NCI-H446 (cell line): ENCODE measurements at regions not wholly inside any gene's neighbourhood (a gene's known extent, or its start where the extent isn't known, plus 50 kb on each side); places are given as distances from the start of the nearest gene placed in this dataset.

Experiments used
- DNase-seq, 2 experiments: peaks; one replicate each; lab custom pipeline; 2025; lab: John Stamatoyannopoulos, UW

DNA sequence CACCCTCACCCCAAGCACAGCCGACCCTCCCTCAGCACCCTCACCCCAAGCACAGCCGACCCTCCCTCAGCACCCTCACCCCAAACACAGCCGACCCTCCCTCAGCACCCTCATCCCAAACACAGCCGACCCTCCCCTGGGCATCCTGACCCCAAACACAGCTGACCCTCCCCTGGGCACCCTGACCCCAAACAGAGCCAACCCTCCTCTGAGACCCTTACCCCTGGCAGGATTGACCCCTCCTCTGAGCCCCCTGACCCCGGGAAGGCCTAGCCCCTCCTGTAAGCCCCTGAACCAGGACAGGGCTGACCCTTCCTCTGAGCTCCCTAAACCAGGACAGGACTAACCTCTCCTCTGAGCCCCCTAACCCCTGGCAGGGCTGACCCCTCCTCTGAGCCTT lies 84.4 kb upstream of the RAB6C start:
- DNase-seq: no peak

DNA sequence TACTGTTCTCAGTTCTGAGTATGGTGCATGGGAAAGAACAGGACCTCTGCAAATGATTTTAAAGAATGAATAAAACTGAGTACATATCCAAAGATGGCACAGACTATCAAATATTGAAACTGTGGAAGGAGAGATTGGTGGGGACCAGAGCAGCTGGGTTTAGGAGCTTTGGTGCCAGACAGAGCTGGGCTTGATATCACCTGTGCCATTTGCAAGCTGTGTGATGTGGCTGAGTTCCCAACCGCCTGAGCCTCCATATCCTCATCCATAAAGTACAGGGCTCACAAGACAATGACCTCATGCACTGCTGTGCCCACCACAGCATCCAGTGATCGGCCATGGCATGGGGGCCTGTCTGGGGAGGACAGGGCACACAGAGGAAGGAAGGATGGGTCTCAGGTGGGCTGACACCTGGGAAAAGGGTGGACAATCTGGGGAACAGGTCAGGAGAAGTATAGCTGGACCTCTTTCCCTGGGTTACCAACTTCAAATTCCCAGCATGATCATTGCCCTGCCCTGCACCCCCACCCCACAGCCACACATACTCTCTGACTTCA lies 83.9 kb upstream of the RAB6C start:
- DNase-seq: no peak

DNA sequence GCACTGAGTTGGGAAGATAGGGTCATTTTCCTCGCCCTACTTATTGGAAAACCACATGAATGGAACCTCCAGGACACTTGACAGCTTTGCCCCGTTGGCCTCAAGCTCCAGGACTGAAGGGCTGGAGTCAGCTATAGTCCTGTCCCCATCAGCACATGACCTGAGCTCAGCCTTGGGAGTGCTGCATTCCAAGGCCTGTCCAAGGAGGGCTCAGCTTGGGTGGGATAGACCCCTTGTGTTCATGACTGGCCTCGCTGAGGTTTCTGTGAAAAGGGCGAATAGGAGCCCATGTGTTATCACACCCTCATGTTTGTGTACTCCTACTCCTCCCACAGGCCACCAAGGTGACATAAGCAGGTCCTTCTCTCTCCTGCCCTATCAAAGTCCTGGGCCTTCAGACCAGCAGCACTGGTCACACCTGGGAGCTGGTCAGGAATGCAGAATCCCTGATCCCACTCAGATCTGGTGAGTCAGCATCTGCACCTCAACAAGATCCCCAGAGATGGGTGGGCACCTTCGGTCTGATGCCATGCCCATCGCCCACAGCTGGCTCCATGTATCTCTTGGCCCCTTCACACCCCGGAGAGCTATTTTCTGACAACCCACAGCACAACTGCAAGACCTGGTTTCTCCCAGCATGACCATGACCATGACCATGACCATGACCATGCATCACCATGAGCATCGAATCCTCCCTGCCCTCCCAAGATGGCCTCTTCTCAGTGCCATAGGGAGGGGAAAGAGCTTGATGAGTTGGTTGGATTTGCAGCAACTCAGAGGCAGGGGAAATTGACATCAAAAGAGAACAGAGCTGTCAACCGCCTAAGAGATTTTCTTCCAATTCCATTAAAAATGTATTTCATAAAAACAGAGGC lies 83.0 kb upstream of the RAB6C start:
- DNase-seq: no peak

DNA sequence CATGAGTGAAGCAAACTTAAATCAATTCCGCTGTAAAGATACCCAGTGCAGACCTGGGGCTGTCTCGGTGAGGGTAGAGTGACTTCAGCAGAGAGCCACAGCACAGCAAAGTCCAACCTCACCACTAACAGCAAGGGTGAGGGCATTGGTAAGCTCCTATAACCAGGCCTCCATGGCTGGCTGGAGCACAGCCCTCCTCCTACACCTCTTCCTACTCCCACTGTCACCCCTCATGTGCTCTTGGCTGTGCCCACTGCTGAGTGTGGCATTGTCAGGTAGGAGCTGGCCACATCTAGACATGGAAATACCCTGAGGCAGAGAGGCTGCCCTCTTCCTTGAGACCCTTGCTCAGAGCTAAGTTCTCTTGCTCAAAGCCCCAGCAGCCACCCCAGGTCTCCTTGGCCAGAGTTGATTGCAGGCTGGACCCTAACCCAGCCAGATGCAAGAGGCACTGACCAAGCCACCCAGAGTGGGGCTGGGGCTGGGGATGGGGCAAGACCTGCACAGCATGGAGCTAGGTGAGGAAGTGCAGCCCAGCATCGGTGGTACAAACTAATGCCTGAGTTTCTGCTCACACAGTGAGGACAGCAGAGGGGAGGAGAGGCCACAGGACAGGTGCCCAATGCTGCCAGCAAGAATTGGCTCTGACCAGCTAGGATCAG lies 77.6 kb upstream of the RAB6C start:
- no peak for DNase-seq

DNA sequence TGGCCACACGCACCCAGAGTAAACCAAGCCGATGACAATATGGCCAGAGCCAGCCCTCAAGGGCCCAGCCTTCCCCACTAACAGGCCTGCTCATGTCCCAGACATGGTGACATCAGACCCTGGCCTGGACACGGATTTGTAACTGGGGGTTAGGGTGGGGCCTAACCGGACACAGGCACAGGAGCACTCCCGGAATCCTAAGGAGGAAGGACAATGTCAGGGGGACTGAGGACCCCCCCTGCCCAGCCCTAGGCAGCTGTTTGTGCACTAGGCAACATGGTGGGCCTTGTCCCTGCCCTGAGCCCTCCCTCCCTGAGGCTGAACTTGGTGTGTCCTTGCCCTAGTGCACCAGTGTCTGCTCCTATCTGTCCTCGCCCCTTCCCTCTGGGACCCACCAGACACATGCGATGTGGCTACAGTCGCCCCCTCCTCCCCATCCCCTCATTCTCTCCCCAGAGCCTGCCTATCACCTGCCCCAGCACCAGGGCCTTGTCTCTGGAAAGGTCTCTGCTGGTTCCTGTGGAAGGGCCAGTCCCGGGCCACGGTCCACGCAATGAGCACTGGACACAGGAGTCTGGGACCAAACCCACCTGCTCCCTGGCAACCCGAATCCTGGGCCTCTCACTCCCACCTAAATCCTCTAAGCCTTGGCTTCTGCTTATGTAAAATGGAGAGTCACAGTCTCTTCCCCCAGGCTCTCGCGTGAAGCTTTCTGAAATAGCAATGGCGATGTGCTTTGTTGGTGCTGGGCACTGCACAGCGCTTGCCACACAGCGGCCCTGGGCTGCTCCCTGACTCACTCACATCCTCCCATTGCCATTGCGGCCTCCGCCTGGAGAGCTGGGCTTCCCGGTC lies 76.5 kb upstream of the RAB6C start:
- DNase-seq: no peak

DNA sequence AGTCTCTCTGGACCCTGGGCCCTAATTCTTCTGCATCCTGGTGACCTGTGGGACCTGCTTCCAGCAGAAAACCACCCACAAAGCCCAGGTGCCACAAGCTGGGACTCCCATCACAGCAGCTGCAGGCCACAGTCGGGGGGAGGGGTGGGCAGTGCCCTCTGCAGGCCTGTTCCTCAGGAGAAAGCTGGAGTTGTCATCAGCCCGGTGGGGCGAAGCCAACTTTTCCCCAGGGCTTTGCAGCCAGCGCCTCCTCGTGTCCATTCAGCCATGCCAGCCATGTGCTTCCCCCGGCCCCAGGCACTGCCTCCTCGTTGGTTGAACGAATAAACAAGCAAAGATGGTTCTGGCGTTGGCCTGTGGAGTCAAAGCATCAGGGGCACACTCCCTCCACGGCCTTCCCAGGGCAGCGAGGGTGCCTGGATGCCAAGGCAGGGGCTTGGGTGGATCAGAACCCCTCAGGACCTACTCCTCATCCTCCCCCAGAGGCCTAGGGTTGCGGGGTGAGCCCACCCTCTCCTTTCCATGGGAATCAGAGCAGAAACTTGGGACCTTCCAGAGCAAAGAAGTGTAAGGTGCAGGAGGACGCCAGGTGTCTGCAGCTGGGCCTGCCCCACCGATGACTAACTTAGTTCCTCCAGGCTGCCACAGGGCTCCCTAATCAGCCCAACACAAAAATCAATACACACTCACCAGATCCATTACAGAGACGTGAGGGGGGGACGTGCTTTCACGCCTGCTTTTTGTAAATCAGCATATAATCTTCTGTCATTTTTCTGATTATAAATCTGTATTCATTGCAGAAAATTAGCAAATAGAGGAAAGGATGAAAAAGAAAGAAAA lies 75.7 kb upstream of the RAB6C start:
- no peak for DNase-seq

DNA sequence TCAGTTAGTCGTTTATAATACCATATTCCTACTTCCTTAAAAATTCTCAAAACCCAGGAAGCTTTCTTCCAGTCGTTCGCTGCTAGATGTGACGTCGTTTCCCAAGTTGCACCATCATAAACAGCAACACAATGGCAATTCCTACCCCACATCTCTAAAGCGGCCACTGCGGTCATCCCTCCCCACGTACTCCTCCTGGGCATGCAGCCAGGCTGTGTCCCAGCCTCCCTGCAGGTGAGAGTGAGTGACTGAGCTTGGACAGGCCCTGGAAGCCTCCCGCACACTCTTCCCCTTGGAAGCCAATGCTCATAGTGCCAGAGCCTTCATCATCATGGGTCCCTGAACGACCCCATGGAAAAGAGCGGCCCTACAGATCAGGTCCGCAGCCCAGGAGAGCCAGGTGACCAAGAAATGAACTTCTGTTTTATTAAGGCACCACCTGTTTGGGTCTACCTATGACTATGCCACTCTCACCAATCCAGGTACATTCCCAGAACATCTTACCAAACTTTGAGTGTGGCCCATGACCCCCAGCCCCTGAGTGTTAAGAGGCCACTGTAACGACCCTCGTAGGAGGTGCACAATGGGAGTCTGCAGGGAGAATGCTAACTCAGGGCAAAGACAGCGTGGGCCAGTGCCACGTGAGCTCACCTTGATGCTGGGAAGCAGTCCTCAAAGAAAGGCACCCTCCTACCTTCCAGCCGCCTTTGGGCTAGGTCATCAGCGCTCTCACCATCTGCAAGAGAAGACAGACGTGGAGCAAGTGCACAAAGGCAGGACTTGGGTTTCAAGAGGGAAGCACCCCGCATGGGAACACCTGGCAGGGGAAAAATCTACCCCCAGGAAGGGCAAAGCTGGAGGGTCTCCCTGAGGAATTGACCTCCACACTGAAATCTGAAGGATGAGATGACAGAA lies 74.7 kb upstream of the RAB6C start:
- DNase-seq: no peak

DNA sequence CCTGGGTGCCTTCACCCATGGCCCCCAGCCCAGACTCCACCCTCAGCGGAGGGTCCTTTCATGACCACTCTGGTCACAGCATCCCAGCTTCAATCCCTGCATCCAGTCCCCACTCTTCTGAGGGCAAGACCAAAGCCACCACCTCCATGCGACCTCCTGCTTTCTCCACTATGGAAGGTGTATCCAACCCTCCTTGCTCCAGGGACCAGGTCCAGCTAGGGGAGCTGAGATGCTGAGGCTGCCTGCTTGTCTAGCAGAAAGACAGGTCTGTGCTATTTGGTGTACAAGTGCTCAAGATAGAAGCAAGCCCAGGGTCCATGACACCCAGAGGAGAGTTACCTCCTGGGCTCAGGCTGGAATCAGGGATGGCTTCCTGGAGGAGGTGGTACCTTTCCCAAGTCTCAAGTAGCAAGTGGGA lies 73.8 kb upstream of the RAB6C start:
- DNase-seq: no peak

DNA sequence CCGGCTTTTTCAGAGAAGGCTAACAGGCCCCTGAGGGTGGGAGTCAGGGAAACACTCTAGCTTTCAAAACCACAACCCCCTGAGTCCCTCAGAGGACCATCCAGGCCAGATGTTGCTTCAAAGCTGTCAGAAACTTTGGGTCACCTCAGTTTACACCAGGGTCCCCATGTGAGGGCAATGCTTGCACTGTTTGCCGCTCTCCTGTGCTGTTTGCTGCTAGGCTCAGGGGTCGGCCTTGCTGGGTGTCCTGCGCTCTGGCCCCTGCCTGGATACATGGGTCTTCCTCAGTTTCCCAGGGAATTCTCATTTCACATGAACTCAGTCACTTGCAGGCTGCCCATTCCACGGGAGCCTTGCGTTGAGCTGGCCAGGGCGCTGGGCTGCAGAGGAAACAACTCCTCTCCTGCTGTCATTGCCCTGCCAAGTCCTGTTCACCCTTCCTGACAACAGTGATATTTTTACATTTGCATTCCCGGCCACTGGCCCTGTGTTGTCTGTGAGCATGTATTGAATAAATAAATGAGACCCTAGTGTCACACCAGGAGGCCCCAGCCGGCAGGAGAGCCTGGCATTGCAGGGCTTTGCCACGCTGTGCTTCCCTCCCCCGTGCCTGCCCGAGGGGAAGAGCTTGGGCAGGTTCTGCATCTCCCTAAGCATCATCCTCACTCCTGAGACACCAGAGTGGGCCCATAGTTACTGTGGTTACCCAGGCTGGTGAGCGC lies 73.2 kb upstream of the RAB6C start:
- DNase-seq: no peak

DNA sequence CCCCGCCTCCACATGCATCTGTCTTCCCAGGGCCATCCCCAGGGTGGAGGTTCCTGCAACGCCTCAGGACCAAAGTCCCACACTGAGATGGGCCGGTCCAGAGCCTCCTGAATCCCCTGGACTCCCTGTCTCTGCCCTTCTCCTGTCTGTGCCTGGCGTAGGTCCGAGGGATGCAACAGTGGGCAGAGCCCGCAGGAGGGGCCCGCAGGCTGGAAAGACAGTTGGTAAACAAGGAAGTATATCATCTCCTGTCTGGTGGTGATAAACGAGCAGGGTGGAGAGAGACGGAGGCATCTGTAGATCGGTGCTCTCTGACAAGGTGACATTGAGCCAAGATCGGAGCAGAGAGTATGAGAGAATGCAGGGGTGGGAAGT lies 72.6 kb upstream of the RAB6C start:
- DNase-seq: no peak

DNA sequence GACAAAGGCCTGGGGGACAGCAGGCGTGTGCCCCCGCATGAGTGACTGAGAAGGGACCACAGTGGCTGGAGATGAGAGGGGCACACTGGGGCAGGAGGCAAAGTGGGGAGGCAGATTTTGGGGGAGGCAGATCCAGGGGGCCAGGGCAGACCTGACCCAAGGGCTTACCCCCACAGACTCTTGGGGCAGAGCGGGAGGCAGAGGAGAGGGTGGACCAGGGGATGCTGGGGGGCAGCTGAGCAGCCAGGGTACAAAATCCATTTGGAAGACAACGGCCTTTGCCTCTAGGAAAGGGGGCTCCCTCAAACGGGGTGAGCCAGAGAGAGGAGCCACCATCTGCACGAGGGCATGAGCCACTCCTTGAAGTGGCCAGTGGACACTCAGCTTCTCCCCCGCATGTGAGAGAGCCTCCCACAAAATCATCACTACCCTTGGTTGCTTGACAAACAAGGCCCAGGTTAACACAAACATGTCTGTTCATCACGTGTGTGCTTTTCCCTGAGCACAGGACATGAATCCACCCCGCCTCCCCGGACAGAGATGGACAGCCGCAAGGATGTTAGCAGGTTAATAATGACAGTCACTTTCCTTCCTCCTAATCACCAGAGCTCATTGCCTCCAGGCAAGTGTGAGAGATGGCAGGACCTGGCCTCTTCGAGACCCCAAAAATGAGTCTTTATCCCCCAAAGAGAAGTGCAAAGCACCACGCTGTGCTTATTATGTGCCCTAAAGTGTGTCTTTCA lies 72.0 kb upstream of the RAB6C start:
- DNase-seq: no peak

DNA sequence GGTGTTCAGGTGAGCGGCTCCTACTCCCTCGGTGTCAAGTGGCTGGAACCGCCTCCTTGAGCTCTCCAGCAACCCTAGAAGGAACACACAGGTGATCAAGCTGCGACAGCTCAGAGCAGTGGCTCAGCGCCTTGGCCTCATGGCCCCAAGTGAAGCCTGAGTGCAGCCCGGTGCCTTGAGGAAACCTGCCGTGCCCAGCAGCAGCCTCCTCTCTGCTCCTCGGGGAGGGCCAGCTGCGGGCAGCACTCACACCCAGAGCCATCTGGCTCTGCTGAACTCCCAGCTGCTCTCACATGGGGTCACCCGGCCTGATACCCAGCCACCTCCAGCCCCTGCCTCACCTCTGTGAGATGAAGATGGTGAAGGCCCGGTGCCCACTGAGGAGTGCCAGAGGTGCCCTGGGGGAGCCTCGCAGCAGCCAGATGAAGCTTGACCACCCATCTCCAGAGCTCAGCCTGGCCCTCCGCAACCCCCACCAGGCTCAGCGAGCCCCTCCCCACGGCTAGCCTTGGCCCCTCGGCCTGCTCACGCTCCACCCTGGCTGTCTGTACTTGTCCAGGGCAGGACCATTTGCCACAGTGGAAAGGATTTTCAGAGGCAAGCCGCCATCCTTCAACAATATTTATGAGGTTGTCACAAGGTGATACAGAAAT lies 70.6 kb upstream of the RAB6C start:
- DNase-seq: no peak

DNA sequence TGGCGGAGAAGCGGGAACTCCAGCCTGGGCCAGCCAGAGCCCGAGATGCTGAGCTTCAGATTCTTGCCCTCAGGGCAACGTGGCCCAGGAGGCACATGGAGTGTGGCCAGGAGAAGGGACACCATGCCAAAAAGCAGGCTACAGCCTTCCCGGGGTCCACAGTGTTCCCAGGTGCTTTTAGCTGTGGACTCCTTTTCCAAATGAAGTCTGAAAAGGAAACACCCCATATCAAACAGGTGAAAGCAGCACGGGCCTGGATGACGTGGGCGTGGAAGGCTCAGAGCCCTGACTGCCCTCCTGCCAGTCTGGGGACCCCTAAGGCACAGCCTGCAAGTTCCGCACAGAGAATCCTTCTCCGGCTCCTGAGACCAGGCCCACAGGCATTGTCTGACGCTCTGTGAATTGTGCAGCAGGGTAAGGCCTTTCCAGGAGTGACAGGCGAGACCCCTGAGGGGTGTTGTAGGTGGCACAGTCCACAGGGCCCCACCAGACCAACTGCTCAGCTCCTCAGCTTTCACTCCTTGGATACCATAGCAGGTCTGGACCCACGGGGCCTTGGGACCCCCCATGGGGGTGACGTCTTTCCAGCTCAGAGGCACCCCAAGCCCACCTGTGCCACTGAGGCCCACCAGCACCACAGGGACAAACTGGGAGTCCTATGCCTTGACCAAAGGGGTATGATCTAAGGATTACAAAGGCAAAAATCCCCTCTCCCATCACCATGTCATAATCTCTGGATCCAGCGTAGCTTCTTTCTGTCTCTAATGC lies 69.6 kb upstream of the RAB6C start:
- DNase-seq: no peak

DNA sequence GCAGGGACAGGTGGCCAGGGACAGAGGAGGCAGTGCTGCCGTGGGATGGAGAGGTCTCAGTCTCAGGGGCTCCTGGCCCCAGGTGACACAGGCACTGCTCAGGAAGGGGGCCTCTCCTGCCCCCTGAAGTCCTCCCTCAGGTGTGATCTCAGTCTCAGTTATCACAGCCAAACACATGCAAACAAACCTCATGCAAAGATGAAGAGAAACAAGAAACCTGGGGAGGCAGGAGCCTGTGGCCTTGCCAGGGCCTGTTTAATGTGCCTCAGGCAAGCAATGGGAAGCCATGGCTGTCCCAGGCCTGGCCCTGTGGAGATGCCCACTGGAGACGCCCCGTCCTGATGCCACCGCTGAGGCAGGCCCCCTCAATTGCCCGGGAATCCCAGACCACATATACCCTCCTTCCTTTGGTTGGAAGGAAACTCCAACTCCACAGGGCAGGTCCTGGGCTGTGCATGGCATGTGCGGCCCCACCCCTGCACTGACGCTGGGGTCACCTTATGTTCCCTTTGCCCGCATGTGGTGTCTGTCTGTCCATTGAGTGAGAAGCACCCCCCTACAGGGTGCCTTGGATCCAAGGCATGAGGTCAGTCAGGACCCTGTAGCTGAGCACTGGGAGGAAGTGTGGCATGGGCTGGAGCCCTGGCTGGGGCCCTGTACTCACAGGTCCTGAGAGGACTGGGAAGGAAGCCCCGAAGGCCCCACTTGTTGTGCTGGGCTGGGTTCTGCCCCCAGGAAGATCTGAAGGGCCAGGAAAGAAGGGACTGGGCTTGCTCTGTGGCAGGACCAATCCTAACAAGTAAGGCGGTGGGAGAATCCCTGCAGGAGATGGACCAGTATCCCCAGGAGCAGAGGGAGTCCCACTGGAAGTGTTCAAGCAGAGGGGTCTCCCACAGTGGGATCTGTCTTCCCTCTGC lies 68.8 kb upstream of the RAB6C start:
- DNase-seq: no peak

DNA sequence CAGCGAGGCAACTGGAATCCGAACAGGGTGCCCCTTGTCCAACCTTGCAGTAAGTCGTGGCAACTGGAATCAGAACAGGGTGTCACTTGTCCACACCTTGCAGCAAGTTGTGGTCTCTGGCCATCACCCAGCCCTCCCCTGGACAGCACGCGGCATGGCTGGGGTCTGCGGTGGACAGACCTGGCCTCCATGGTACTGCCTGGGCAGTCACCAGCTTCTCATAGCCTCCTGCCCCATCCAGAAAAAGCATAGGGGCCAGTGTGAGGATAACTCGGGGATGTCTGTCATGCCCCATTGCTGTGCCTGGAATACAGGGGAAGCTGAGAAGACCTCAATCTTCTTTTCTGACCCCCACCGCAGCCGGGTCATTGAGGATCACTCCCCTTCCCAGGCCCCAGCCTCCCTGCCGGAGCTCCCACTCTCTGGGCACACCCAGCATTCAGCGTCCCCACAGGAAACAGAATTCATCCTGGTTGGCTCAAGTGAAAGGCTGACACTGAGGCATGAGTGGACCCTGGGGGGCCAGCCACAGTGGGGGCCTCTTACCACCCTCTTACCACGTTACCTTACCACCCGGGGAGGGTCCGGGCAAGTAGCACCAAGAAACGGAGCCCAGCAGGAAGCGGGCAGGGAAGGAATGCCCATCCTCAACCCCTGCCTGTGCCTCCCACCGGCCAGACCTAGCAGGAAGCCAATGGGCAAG lies 68.0 kb upstream of the RAB6C start:
- DNase-seq: no peak
